ENCODE measurements at regions not wholly inside any gene's neighbourhood (a gene's known extent, or its start where the extent isn't known, plus 50 kb on each side); places are given as distances from the start of the nearest gene placed in this dataset.
"Not testable (repeated sequence)": the region's sequence is repeated elsewhere in the genome, so short reads cannot be mapped to it uniquely, and the experiment has no call there.

DNA sequence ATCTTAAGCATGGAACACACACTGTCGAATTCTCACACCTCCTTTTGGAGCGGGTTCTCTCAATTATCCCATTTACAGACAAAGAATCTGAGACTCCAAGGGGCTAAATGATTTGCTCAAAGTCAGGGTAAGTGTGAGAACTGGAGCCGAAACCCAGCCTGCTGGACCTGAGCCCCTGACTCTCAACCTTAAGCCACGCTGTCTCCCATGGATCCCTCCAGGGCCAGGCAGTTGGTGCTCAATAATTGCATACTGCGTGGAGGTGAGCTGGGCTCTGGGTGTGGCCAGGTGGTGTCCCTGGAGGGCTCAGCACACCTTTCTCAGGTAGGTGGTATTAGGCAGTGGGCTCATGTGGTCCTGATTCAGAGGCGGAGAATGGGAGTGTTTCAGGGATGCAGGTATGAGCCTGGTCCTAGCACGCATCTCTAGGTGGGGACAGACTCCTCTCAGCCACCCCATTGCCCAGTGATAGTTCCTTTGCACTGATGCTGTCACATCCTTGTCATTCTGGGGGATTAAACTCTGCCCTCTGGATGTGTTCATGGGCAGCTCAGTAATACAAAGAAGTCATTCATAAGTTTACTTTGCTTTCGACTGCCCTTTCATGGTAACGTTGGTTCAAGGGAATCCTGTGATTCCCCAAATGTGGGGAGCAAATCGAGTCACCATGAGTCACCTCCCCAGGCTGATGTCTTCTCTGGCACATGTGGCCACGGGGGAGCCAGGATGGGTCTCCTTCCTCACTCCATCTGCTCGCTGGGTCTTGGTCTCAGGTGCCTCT, 399.5 kb upstream of the TNRC6C start:
- ChIA-PET CTCF (no interaction called here), POLR2A (no interaction called here)
- TF ChIP-seq CTCF (IDR thresholded peaks at IDR 0.05; ENCODE audit: insufficient read depth, low read length, missing control alignments): no peak
- no peak for DNase-seq (ENCODE audit: low read depth, low spot score)
- no peak overlapping the region for H3K4me3 ChIP-seq (ENCODE audit: low read depth, low read length)

GRCh38 chr17:77560381-77560780, 398.1 kb upstream of the TNRC6C start:
- CTCF ChIA-PET: no interaction called here
- DNase-seq (ENCODE audit: low read depth, low spot score): no peak
- no peak for TF ChIP-seq CTCF (IDR thresholded peaks at IDR 0.05; ENCODE audit: insufficient read depth, low read length, missing control alignments)
- POLR2A ChIA-PET: no interaction called here
- no peak overlapping the region for H3K4me3 ChIP-seq (ENCODE audit: low read depth, low read length)

DNA sequence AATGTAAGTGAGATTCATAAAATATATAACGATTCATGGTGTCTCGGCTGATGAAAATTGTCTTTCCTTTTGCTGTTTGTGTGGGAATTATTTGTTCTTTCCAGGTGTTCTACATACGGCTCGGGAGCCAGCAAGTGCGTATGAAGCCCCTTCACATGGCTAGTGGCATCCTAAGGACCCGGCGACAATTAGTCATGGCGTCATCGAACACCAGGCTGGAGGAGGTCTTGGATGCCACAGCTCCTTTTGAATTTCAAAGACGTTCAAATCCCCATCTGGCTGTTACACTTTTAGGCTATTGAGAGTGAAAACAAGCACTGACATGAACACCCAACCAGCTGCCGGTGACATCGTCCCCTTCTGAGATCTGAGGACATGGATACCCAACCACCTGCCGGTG, 397.7 kb upstream of the TNRC6C start:
- ChIA-PET POLR2A (no interaction called here), CTCF (no interaction called here)
- H3K4me3 ChIP-seq (ENCODE audit: low read depth, low read length): no peak overlapping the region
- TF ChIP-seq CTCF (IDR thresholded peaks at IDR 0.05; ENCODE audit: insufficient read depth, low read length, missing control alignments): no peak
- DNase-seq (ENCODE audit: low read depth, low spot score): no peak

- POLR2A ChIA-PET; CTCF ChIA-PET; H3K4me3 ChIP-seq (ENCODE audit: low read depth, low read length); DNase-seq (ENCODE audit: low read depth, low spot score): not testable (repeated sequence)
Measured at GRCh38 chr17:77562361-77562760, 396.1 kb upstream of the TNRC6C start.

DNA sequence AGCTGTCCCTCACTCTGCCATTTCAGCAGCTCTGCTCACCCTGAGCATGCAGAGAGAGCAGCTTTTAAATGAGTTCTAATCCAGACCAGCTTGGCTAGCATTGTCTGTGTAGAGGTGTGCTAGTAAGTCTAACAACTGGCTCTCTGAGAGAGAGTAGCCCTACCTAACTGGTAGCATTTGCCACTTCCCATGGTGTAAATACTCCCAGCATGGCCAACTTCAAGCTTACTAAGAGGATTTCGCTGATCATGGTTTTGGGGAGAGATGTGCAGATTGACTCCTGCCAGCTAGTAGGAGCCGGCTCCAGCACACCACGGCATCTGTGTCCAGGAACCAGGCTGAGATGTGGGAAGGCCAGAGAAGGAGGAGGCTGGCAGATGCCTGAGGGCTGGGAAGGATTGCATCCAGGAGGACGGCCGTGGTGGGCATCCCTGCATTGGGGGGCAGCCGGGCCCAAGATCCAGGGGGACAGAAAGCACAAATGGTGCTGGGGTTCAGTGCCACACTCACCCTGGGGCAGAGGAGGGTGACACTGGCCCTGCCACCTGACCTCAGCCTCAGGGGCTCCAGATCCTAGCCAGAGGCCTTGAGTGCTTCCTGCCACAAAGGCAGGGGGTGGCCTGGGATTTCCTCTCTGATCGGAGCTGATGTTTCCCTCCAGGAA, 394.9 kb upstream of the TNRC6C start:
- no peak overlapping the region for H3K4me3 ChIP-seq (ENCODE audit: low read depth, low read length)
- no peak for TF ChIP-seq CTCF (IDR thresholded peaks at IDR 0.05; ENCODE audit: insufficient read depth, low read length, missing control alignments)
- CTCF ChIA-PET: no interaction called here
- POLR2A ChIA-PET: no interaction called here
- no peak for DNase-seq (ENCODE audit: low read depth, low spot score)

GRCh38 chr17:77564278-77564920, 394.1 kb upstream of the TNRC6C start:
- ChIA-PET POLR2A (no interaction called here), CTCF (no interaction called here)
- no peak for TF ChIP-seq CTCF (IDR thresholded peaks at IDR 0.05; ENCODE audit: insufficient read depth, low read length, missing control alignments)
- no peak for DNase-seq (ENCODE audit: low read depth, low spot score)
- H3K4me3 ChIP-seq (ENCODE audit: low read depth, low read length): no peak overlapping the region

Measured in AG04449 (cell line).